H9 (cell line): ENCODE measurements at regions not wholly inside any gene's neighbourhood (a gene's known extent, or its start where the extent isn't known, plus 50 kb on each side); places are given as distances from the start of the nearest gene placed in this dataset.

Experiments
- DNase-seq: peaks from one replicate; pipeline ENCODE4 v3.0.0-alpha.2; 2017
- H2AFZ ChIP-seq: one replicate; pipeline ENCODE4 v1.6.1; 2013; ENCODE audit warnings: mild to moderate bottlenecking, low read length, control low read depth, moderate library complexity
- H2AK5ac ChIP-seq: 2 replicates; pipeline ENCODE4 v1.6.1; 2013; ENCODE audit warnings: low read length, control low read depth, mixed read lengths; ENCODE audit not compliant: insufficient read length
- H2BK120ac ChIP-seq: one replicate; pipeline ENCODE4 v1.6.1; 2013; ENCODE audit warnings: low read depth, mild to moderate bottlenecking, low read length, control low read depth, inconsistent platforms; ENCODE audit not compliant: poor library complexity, severe bottlenecking
- H2BK12ac ChIP-seq: 2 replicates; pipeline ENCODE4 v1.6.1; 2013; ENCODE audit warnings: low read length, control low read depth, mixed read lengths, low read depth; ENCODE audit not compliant: insufficient read length
- H2BK15ac ChIP-seq: 2 replicates; pipeline ENCODE4 v1.6.1; 2013; ENCODE audit warnings: low read depth, low read length, control low read depth
- H2BK20ac ChIP-seq: one replicate; pipeline ENCODE4 v1.6.1; 2013; ENCODE audit warnings: low read depth, mild to moderate bottlenecking, low read length, control low read depth, inconsistent platforms; ENCODE audit not compliant: poor library complexity, severe bottlenecking
- H2BK5ac ChIP-seq: 2 replicates; pipeline ENCODE4 v1.6.1; 2013; ENCODE audit warnings: low read length, control low read depth, mixed read lengths; ENCODE audit not compliant: insufficient read length
- H3K14ac ChIP-seq: 2 replicates; pipeline ENCODE4 v1.6.1; 2013; ENCODE audit warnings: low read length, control low read depth; ENCODE audit not compliant: insufficient read depth
- H3K18ac ChIP-seq: 2 replicates; pipeline ENCODE4 v1.6.1; 2013; ENCODE audit warnings: low read depth, mild to moderate bottlenecking, mixed read lengths, low read length, control low read depth; ENCODE audit not compliant: insufficient read length
- H3K23ac ChIP-seq: 2 replicates; pipeline ENCODE4 v1.6.1; 2013; ENCODE audit warnings: low read length, control low read depth, mixed read lengths, low read depth; ENCODE audit not compliant: insufficient read length
- H3K23me2 ChIP-seq: 2 replicates; pipeline ENCODE4 v1.6.1; 2013; ENCODE audit warnings: low read depth, mild to moderate bottlenecking, mixed read lengths, low read length, control low read depth; ENCODE audit not compliant: insufficient read length, poor library complexity, severe bottlenecking
- H3K27ac ChIP-seq: 2 replicates; pipeline ENCODE4 v1.5.1; 2013; ENCODE audit warnings: low read length, control low read depth, mixed read lengths, low read depth; ENCODE audit not compliant: insufficient read length
- H3K27me3 ChIP-seq: 2 replicates; pipeline ENCODE4 v1.6.1; 2013; ENCODE audit warnings: low read length, control low read depth, inconsistent platforms; ENCODE audit not compliant: insufficient read depth
- H3K4ac ChIP-seq: 2 replicates; pipeline ENCODE4 v1.6.1; 2013; ENCODE audit warnings: low read depth, mild to moderate bottlenecking, control low read depth, inconsistent platforms, low read length, moderate library complexity
- H3K4me1 ChIP-seq: 2 replicates; pipeline ENCODE4 v1.6.1; 2013; ENCODE audit warnings: low read length, control low read depth, inconsistent platforms; ENCODE audit not compliant: insufficient read depth
- H3K4me2 ChIP-seq: 2 replicates; pipeline ENCODE4 v1.6.1; 2013; ENCODE audit warnings: low read length, control low read depth, mixed read lengths; ENCODE audit not compliant: insufficient read length, insufficient read depth
- H3K56ac ChIP-seq: 2 replicates; pipeline ENCODE4 v1.6.1; 2013; ENCODE audit warnings: low read depth, mild to moderate bottlenecking, mixed read lengths, low read length, control low read depth; ENCODE audit not compliant: insufficient read length
- H3K79me1 ChIP-seq: 2 replicates; pipeline ENCODE4 v1.6.1; 2013; ENCODE audit warnings: low read depth, mild to moderate bottlenecking, moderate library complexity, low read length, control low read depth, inconsistent platforms; ENCODE audit not compliant: insufficient read depth, poor library complexity, severe bottlenecking
- H3K79me2 ChIP-seq: 2 replicates; pipeline ENCODE4 v1.6.1; 2013; ENCODE audit warnings: low read length, control low read depth, inconsistent platforms; ENCODE audit not compliant: insufficient read depth
- H3K9ac ChIP-seq: 2 replicates; pipeline ENCODE4 v1.6.1; 2013; ENCODE audit warnings: low read length, control low read depth, mixed read lengths; ENCODE audit not compliant: insufficient read length; ENCODE audit errors: extremely low read depth
- H3K9me3 ChIP-seq: one replicate; pipeline ENCODE4 v1.6.1; 2013; ENCODE audit warnings: low read depth, low read length, inconsistent platforms; ENCODE audit not compliant: control insufficient read depth
- H3T11ph ChIP-seq: one replicate; pipeline ENCODE4 v1.6.1; 2013; ENCODE audit warnings: mild to moderate bottlenecking, low read length, control low read depth, inconsistent platforms
- H4K20me1 ChIP-seq: one replicate; pipeline ENCODE4 v1.6.1; 2013; ENCODE audit not compliant: control insufficient read depth, insufficient read length, insufficient read depth
- H4K5ac ChIP-seq: 2 replicates; pipeline ENCODE4 v1.6.1; 2013; ENCODE audit warnings: low read depth, mild to moderate bottlenecking, mixed read lengths, low read length, control low read depth; ENCODE audit not compliant: insufficient read length
- H4K8ac ChIP-seq: replicated peaks from 2 replicates; pipeline ENCODE4 v1.6.1; 2013; ENCODE audit warnings: low read length, control low read depth, mixed read lengths, low read depth; ENCODE audit not compliant: insufficient read length
- H4K91ac ChIP-seq: 2 replicates; pipeline ENCODE4 v1.6.1; 2013; ENCODE audit warnings: low read depth, mild to moderate bottlenecking, moderate library complexity, mixed read lengths, low read length, control low read depth; ENCODE audit not compliant: insufficient read length
- H3K27ac Mint-ChIP-seq, 3 experiments: 2 replicates in 2 of 3; 3 replicates in 1 of 3; pipeline ENCODE4 v1.8.0; 2020 to 2021; ENCODE audit warnings: mixed read lengths in 3 of 3, mild to moderate bottlenecking in 1 of 3, moderate library complexity in 1 of 3
- H3K27me3 Mint-ChIP-seq: 2 replicates; pipeline ENCODE4 v1.8.0; 2021; ENCODE audit warnings: low read depth, mild to moderate bottlenecking, moderate library complexity, mixed read lengths
- H3K36me3 Mint-ChIP-seq, 3 experiments: 2 replicates in 2 of 3; 3 replicates in 1 of 3; pipeline ENCODE4 v1.8.0; 2020 to 2021; ENCODE audit warnings: low read depth in 3 of 3, mixed read lengths in 3 of 3; ENCODE audit not compliant: insufficient read depth in 1 of 3
- H3K4me1 Mint-ChIP-seq, 2 experiments: 2 replicates each; pipeline ENCODE4 v1.8.0; 2020; ENCODE audit warnings: mixed read lengths in 2 of 2
- H3K4me3 Mint-ChIP-seq, 2 experiments: 2 replicates in 1 of 2; 3 replicates in 1 of 2; pipeline ENCODE4 v1.8.0; 2020 to 2021; ENCODE audit warnings: mild to moderate bottlenecking in 2 of 2, mixed read lengths in 2 of 2, moderate library complexity in 1 of 2
- H3K9me3 Mint-ChIP-seq, 2 experiments: 2 replicates in 1 of 2; 3 replicates in 1 of 2; pipeline ENCODE4 v1.8.0; 2020; ENCODE audit warnings: mild to moderate bottlenecking in 2 of 2, mixed read lengths in 2 of 2, moderate library complexity in 1 of 2
- CTCF ChIP-seq: fragments of 200-600 bp; sonication (generic); conservative IDR thresholded peaks from 3 replicates; pipeline ENCODE4 v1.8.0; 2021; ENCODE audit warnings: antibody characterized with exemption, mild to moderate bottlenecking
- WGBS: extraction: QIAGEN DNeasy Blood & Tissue Kit; methylation state at CpG from one replicate; pipeline ENCODE4 v1.1.7; 2013; ENCODE audit warnings: missing lambda C conversion rate, low lambda C conversion rate, mixed read lengths; ENCODE audit not compliant: insufficient read length; ENCODE audit errors: extremely low coverage; 5-methylcytosine and 5-hydroxymethylcytosine counted together

GRCh38 chr12:65663648-65664047, 160.6 kb upstream of the HMGA2 start:
- Histone ChIP-seq H3K56ac (no peak overlapping the region), H3K79me2 (no peaks in the 10 kb centered on the region), H3K18ac (no peak overlapping the region), H3K79me1 (no peaks in the 10 kb centered on the region), H4K91ac (no peak overlapping the region), H2AFZ (no peak overlapping the region), H2AK5ac (no peak overlapping the region), H3K27ac (no peak overlapping the region), H4K5ac (no peak overlapping the region), H2BK20ac (no peak overlapping the region), H4K8ac (no peak overlapping the region), H3K9ac (no peak overlapping the region), H3K4me2 (no peak overlapping the region), H3T11ph (no peak overlapping the region), H4K20me1 (no peaks in the 10 kb centered on the region), H3K23ac (no peak overlapping the region), H3K27me3 (no peaks in the 10 kb centered on the region), H3K14ac (no peak overlapping the region), H3K4ac (no peak overlapping the region), H3K23me2 (no peaks in the 10 kb centered on the region), H2BK5ac (no peak overlapping the region), H3K4me1 (no peaks in the 10 kb centered on the region), H2BK120ac (no peak overlapping the region), H3K9me3 (peaks cover 6% of the 10 kb centered on the region), H2BK12ac (no peak overlapping the region), H2BK15ac (no peak overlapping the region)
- peaks cover 5% of the 10 kb centered on the region; the same call in 1 of the 2 replicates for H3K27me3 Mint-ChIP-seq
- no peak for DNase-seq
- TF ChIP-seq CTCF, result no peak
- peaks cover 8 to 16% of the 10 kb centered on the region in 2 experiments; a peak in 3 of 5 replicates for H3K9me3 Mint-ChIP-seq
- H3K36me3 Mint-ChIP-seq, result peaks cover 0 to 9% (median 6%) of the 10 kb centered on the region in 3 experiments; a peak in 4 of 7 replicates
- H3K4me1 Mint-ChIP-seq, result peaks cover 2 to 11% of the 10 kb centered on the region in 2 experiments; a peak in 3 of 4 replicates
- H3K4me3 Mint-ChIP-seq, result no peak overlapping the region
- H3K27ac Mint-ChIP-seq, result no peak overlapping the region
- no CpG with 5 or more reads among the region's 5 CpGs for WGBS
